Endothelial cell (in vitro differentiated cells): ENCODE measurements at regions not wholly inside any gene's neighbourhood (a gene's known extent, or its start where the extent isn't known, plus 50 kb on each side); places are given as distances from the start of the nearest gene placed in this dataset.

Experiments used
- DNase-seq: peaks from one replicate; pipeline ENCODE4 v3.0.0; 2021; ENCODE audit warnings: low spot score
- H3K27ac Mint-ChIP-seq: one replicate; pipeline ENCODE4 v1.8.0; 2021; ENCODE audit warnings: mixed read lengths, inconsistent platforms; ENCODE audit not compliant: unreplicated experiment
- H3K27me3 Mint-ChIP-seq: one replicate; pipeline ENCODE4 v1.8.0; 2021; ENCODE audit warnings: mild to moderate bottlenecking, moderate library complexity, mixed read lengths, inconsistent platforms; ENCODE audit not compliant: unreplicated experiment
- H3K36me3 Mint-ChIP-seq: one replicate; pipeline ENCODE4 v1.8.0; 2021; ENCODE audit warnings: mild to moderate bottlenecking, low read depth, mixed read lengths, inconsistent platforms; ENCODE audit not compliant: unreplicated experiment
- H3K4me1 Mint-ChIP-seq: one replicate; pipeline ENCODE4 v1.8.0; 2021; ENCODE audit warnings: mild to moderate bottlenecking, mixed read lengths, inconsistent platforms; ENCODE audit not compliant: unreplicated experiment
- H3K4me3 Mint-ChIP-seq: one replicate; pipeline ENCODE4 v1.8.0; 2021; ENCODE audit warnings: mild to moderate bottlenecking, mixed read lengths, inconsistent platforms; ENCODE audit not compliant: unreplicated experiment
- H3K9me3 Mint-ChIP-seq: one replicate; pipeline ENCODE4 v1.8.0; 2021; ENCODE audit warnings: mixed read lengths, inconsistent platforms; ENCODE audit not compliant: unreplicated experiment
- TF ChIP-seq, protein P1 (sequence below): fragments of 200-600 bp; sonication (generic); IDR thresholded peaks from one replicate; pipeline ENCODE4 v1.5.0; 2021; ENCODE audit warnings: antibody characterized with exemption; ENCODE audit not compliant: unreplicated experiment

- Mint-ChIP-seq H3K4me3 (no peak overlapping the region), H3K36me3 (no peaks in the 10 kb centered on the region), H3K4me1 (no peaks in the 10 kb centered on the region), H3K9me3 (no peaks in the 10 kb centered on the region), H3K27ac (no peak overlapping the region), H3K27me3 (no peaks in the 10 kb centered on the region)
- TF ChIP-seq, protein P1, sequence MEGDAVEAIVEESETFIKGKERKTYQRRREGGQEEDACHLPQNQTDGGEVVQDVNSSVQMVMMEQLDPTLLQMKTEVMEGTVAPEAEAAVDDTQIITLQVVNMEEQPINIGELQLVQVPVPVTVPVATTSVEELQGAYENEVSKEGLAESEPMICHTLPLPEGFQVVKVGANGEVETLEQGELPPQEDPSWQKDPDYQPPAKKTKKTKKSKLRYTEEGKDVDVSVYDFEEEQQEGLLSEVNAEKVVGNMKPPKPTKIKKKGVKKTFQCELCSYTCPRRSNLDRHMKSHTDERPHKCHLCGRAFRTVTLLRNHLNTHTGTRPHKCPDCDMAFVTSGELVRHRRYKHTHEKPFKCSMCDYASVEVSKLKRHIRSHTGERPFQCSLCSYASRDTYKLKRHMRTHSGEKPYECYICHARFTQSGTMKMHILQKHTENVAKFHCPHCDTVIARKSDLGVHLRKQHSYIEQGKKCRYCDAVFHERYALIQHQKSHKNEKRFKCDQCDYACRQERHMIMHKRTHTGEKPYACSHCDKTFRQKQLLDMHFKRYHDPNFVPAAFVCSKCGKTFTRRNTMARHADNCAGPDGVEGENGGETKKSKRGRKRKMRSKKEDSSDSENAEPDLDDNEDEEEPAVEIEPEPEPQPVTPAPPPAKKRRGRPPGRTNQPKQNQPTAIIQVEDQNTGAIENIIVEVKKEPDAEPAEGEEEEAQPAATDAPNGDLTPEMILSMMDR = no peak
- DNase-seq = no peak
Measured at GRCh38 chr10:84683550-84683949, 355.2 kb downstream of the CCSER2 start.

DNA sequence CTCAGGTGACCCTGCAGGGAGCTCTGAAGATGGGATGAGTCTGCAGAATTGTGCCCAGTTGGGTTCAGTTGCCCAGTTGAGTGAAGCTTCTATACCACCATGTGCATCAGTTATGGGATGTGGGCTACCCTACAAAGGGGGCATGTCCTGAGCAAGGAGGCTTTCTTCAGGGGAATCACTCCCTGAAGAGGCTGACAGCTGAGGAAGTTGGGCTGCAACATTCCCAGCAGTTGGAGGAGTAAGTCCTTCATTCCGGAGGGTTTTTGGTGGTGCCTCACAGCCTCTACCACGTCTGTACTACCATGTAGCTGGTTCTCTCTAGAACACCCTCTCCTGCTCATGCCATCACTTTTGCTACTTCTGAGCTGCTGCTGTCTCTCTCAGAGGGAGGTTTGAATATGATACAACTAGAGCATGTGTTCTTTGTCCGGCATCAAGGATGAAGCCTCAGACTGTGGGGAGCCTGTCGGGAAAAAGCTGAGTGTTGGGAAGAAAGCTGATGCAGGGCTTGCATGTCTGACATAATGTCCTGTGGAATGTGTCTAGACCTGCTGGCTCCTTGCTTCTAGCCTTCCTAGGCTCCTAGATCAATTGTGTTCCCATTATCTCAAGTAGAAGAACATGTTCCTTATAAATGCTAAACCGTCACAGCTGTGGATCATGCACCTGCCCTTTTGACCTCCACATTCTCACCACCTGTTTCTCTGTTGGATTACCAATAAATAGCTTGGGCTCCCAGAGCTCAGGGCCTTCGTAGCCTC is 355.8 kb downstream of the CCSER2 start:
- Mint-ChIP-seq H3K36me3 (no peaks in the 10 kb centered on the region), H3K9me3 (no peaks in the 10 kb centered on the region), H3K4me1 (no peaks in the 10 kb centered on the region), H3K27ac (no peak overlapping the region), H3K27me3 (no peaks in the 10 kb centered on the region), H3K4me3 (no peak overlapping the region)
- TF ChIP-seq, protein P1 = no peak
- no peak for DNase-seq

DNA sequence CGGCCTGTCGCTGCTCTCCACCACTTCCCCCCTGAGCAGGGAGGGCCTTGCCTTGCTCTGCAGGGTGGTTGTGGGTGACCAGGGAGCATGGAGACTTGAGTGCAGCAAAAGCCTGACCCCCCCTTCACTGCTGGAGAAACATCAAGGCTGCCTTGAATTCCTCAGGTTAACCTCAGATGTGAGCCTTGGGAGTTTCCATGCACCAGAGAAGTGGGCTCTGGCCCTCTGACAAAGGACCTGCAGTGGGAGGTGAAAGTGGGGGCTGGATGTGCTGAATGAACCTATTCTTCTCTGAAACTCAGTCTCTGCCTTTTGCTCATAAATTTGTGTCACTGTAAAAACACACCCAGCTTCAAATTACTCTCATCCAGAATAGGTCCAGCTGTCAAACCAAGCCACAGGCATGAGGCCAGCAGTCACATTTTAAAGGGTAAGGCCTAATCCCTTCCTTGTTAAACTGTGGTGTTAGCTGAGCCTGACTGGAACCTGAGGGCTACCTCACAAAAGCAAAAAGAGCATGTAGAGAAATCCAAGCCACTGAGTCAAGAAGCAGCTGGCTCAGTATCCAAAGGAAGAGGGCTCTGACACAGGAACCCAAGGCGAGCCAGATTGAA is 356.8 kb downstream of the CCSER2 start:
- Mint-ChIP-seq H3K4me3 (no peak overlapping the region), H3K27me3 (no peaks in the 10 kb centered on the region), H3K4me1 (no peaks in the 10 kb centered on the region), H3K36me3 (no peaks in the 10 kb centered on the region), H3K9me3 (no peaks in the 10 kb centered on the region), H3K27ac (no peak overlapping the region)
- TF ChIP-seq, protein P1 = no peak
- no peak for DNase-seq

DNA sequence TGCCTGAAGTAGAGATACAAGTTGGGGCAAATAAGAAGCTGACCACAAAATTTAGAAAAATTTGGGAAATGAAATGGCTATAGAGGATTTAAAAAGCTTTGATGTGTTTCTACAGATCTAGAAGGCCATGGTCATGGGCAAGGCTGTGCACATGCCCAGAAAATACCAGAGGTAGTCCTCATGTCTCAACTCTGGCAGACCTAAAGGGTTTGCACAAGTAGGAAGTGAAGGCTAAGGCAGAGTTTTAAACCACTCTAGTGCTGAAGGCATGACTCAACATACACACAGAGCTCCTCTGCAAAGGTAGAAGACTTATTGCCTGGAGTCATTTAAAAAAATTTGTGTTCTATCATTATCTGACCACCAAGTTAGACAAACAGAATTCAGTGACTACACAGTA is 364.6 kb downstream of the CCSER2 start:
- H3K4me3 Mint-ChIP-seq = no peak overlapping the region
- H3K4me1 Mint-ChIP-seq = no peaks in the 10 kb centered on the region
- no peak overlapping the region for H3K27ac Mint-ChIP-seq
- H3K9me3 Mint-ChIP-seq = no peaks in the 10 kb centered on the region
- no peaks in the 10 kb centered on the region for H3K27me3 Mint-ChIP-seq
- no peaks in the 10 kb centered on the region for H3K36me3 Mint-ChIP-seq
- no peak for DNase-seq
- TF ChIP-seq, protein P1 = no peak

DNA sequence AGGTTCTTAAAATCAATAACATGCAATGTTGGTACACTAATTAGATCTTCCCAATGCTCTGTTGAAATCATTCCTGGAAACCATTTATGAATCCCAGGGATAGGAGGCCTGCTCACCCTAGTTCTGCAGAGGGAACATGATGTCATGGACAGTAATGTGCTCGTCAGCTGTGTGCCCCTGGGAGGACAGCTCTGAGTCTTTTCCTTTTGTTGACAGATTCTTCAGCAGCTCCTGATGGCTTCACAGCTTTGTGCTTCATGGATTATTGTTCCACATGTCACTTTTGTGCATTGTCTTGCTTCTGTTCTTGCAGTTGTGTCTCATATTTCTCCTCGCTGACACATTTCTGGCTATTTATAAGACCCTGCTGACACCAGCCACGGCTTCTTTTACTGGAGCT is 367.5 kb downstream of the CCSER2 start:
- H3K9me3 Mint-ChIP-seq = no peaks in the 10 kb centered on the region
- no peak for DNase-seq
- TF ChIP-seq, protein P1 = no peak
- H3K27me3 Mint-ChIP-seq = no peaks in the 10 kb centered on the region
- no peaks in the 10 kb centered on the region for H3K4me1 Mint-ChIP-seq
- no peak overlapping the region for H3K27ac Mint-ChIP-seq
- H3K36me3 Mint-ChIP-seq = no peaks in the 10 kb centered on the region
- no peak overlapping the region for H3K4me3 Mint-ChIP-seq
